Parathyroid adenoma (tissue), 2 donors: ENCODE measurements at regions not wholly inside any gene's neighbourhood (a gene's known extent, or its start where the extent isn't known, plus 50 kb on each side); places are given as distances from the start of the nearest gene placed in this dataset.

ENCODE experiments used
- H2AFZ ChIP-seq: fragments of 300-600 bp; sonication (generic); one replicate; pipeline ENCODE4 v1.7.0; 2017; ENCODE audit warnings: antibody characterized with exemption, mild to moderate bottlenecking
- H3K27ac ChIP-seq: fragments of 300-600 bp; sonication (generic); one replicate; pipeline ENCODE4 v1.7.0; 2017
- H3K27me3 ChIP-seq: fragments of 300-600 bp; sonication (generic); one replicate; pipeline ENCODE4 v1.7.0; 2017; ENCODE audit warnings: low read length; ENCODE audit not compliant: control insufficient read depth, insufficient read depth
- H3K36me3 ChIP-seq: fragments of 300-600 bp; sonication (generic); one replicate; pipeline ENCODE4 v1.7.0; 2017; ENCODE audit warnings: low read length; ENCODE audit not compliant: control insufficient read depth, insufficient read depth
- H3K4me1 ChIP-seq: fragments of 300-600 bp; sonication (generic); one replicate; pipeline ENCODE4 v1.7.0; 2017; ENCODE audit warnings: control low read depth
- H3K4me2 ChIP-seq: fragments of 300-600 bp; sonication (generic); one replicate; pipeline ENCODE4 v1.7.0; 2017; ENCODE audit warnings: low read length
- H3K4me3 ChIP-seq: fragments of 300-600 bp; sonication (generic); one replicate; pipeline ENCODE4 v1.7.0; 2017; ENCODE audit warnings: low read depth, low read length
- H3K79me2 ChIP-seq: fragments of 300-600 bp; sonication (generic); one replicate; pipeline ENCODE4 v1.7.0; 2017; ENCODE audit warnings: control low read depth
- H3K9ac ChIP-seq: fragments of 300-600 bp; sonication (generic); one replicate; pipeline ENCODE4 v1.7.0; 2017; ENCODE audit warnings: mild to moderate bottlenecking
- H3K9me3 ChIP-seq: fragments of 300-600 bp; sonication (generic); one replicate; pipeline ENCODE4 v1.7.0; 2017; ENCODE audit warnings: low read length; ENCODE audit not compliant: control insufficient read depth
- CTCF ChIP-seq: fragments of 300-600 bp; sonication (generic); IDR thresholded peaks from one replicate; pipeline ENCODE4 v1.7.0; 2017; ENCODE audit warnings: antibody characterized with exemption, mild to moderate bottlenecking
- donor health status: primary hyperparathyroidism.

GRCh38 chr15:96997538-96997937, 667.0 kb downstream of the NR2F2 start:
- Histone ChIP-seq H3K36me3 (no peaks in the 10 kb centered on the region), H3K9ac (no peak overlapping the region), H3K9me3 (no peaks in the 10 kb centered on the region), H3K4me3 (no peak overlapping the region), H2AFZ (no peak overlapping the region), H3K27ac (no peak overlapping the region), H3K79me2 (no peaks in the 10 kb centered on the region), H3K4me1 (no peaks in the 10 kb centered on the region), H3K4me2 (no peak overlapping the region), H3K27me3 (no peaks in the 10 kb centered on the region)
- no peak for TF ChIP-seq CTCF

DNA sequence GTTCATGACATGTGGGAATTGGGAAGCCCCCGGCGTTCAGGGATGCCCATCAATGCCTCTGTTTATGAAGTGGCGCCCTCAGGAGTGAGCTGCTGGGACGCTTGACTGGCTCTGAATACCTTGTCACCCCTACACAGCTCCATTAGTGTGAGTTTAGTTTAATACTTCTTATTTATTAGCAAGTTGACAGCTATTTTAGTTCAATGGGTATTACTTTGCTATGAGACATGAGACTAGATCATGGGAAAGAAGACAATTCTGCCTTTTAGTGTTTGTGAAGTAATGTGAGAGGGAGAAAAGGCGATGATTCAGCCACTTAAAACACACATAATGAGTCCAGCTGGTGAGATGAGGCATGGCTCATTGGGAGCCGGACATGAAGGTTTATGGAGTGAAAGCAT, 678.5 kb downstream of the NR2F2 start:
- Histone ChIP-seq H3K27me3 (no peaks in the 10 kb centered on the region), H3K4me2 (no peak overlapping the region), H2AFZ (no peak overlapping the region), H3K79me2 (no peaks in the 10 kb centered on the region), H3K9me3 (no peaks in the 10 kb centered on the region), H3K4me3 (no peak overlapping the region), H3K27ac (no peak overlapping the region), H3K36me3 (no peaks in the 10 kb centered on the region), H3K4me1 (no peaks in the 10 kb centered on the region), H3K9ac (no peak overlapping the region)
- TF ChIP-seq CTCF, result no peak

DNA sequence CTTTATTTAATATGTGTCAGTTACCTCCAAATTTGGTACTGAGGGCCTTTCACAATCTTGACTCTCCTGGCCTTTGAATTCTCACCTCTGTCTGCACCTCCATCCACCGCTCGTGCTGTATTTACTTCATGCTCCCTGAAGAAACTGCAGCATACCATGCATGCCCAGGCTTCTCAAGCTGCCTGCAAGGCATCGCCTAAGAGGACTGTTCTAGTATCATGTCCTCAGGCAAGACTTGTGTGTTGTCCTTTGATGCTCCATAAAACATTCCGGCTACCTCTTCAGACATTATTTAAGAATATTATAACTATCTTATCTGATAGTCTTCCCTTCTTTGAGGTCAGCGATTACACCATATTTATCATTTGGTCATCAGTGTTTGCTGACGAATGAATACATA, 682.5 kb downstream of the NR2F2 start:
- TF ChIP-seq CTCF, result no peak
- H3K27me3 ChIP-seq, result no peaks in the 10 kb centered on the region
- H3K36me3 ChIP-seq, result no peaks in the 10 kb centered on the region
- H3K4me2 ChIP-seq, result no peak overlapping the region
- H3K27ac ChIP-seq, result no peak overlapping the region
- H3K4me3 ChIP-seq, result no peak overlapping the region
- no peak overlapping the region for H2AFZ ChIP-seq
- no peaks in the 10 kb centered on the region for H3K79me2 ChIP-seq
- no peak overlapping the region for H3K9ac ChIP-seq
- H3K9me3 ChIP-seq, result no peaks in the 10 kb centered on the region
- no peaks in the 10 kb centered on the region for H3K4me1 ChIP-seq

GRCh38 chr15:97013491-97013890, 683.0 kb downstream of the NR2F2 start:
- no peaks in the 10 kb centered on the region for H3K36me3 ChIP-seq
- H3K9me3 ChIP-seq, result no peaks in the 10 kb centered on the region
- no peak for TF ChIP-seq CTCF
- H3K27me3 ChIP-seq, result no peaks in the 10 kb centered on the region
- no peaks in the 10 kb centered on the region for H3K79me2 ChIP-seq
- H3K9ac ChIP-seq, result no peak overlapping the region
- no peak overlapping the region for H2AFZ ChIP-seq
- no peak overlapping the region for H3K4me2 ChIP-seq
- H3K27ac ChIP-seq, result no peak overlapping the region
- H3K4me1 ChIP-seq, result no peaks in the 10 kb centered on the region
- no peak overlapping the region for H3K4me3 ChIP-seq

DNA sequence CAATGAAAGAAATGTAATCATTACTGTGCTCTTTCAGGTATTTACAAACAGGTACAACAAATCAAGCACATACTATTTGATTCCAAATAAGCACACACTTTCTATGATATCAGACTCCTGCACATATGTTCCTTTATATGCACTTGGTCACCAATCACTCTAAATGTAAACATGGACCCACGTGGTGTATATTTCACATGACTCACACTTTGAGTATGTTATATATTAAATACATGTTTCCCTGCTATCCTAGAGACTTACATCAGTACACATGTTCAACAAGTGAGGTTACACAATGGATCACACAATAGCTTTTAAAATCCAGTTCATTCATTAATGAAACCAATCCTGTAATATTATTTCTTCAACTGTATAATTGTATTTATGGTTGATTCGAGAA, 683.5 kb downstream of the NR2F2 start:
- no peaks in the 10 kb centered on the region for H3K27me3 ChIP-seq
- no peak overlapping the region for H3K4me2 ChIP-seq
- no peaks in the 10 kb centered on the region for H3K9me3 ChIP-seq
- H2AFZ ChIP-seq, result no peak overlapping the region
- no peak overlapping the region for H3K4me3 ChIP-seq
- H3K27ac ChIP-seq, result no peak overlapping the region
- H3K4me1 ChIP-seq, result no peaks in the 10 kb centered on the region
- TF ChIP-seq CTCF, result no peak
- H3K9ac ChIP-seq, result no peak overlapping the region
- no peaks in the 10 kb centered on the region for H3K79me2 ChIP-seq
- no peaks in the 10 kb centered on the region for H3K36me3 ChIP-seq
